HG03354 (cell line): ENCODE measurements at regions not wholly inside any gene's neighbourhood (a gene's known extent, or its start where the extent isn't known, plus 50 kb on each side); places are given as distances from the start of the nearest gene placed in this dataset.

Source experiments
- ATAC-seq: cut with Tn5 transposase; IDR thresholded peaks from one replicate; pipeline ENCODE4 v1.9.1; 2021; ENCODE audit warnings: mild to moderate bottlenecking; ENCODE audit not compliant: unreplicated experiment, poor library complexity, severe bottlenecking

- peak; percentile 83 for ATAC-seq
These were observed 126.8 kb upstream of the RAG2 start for GRCh38 chr11:36724742-36725385.

GRCh38 chr11:36722421-36722820 lies 124.4 kb upstream of the RAG2 start:
- ATAC-seq: no peak

DNA sequence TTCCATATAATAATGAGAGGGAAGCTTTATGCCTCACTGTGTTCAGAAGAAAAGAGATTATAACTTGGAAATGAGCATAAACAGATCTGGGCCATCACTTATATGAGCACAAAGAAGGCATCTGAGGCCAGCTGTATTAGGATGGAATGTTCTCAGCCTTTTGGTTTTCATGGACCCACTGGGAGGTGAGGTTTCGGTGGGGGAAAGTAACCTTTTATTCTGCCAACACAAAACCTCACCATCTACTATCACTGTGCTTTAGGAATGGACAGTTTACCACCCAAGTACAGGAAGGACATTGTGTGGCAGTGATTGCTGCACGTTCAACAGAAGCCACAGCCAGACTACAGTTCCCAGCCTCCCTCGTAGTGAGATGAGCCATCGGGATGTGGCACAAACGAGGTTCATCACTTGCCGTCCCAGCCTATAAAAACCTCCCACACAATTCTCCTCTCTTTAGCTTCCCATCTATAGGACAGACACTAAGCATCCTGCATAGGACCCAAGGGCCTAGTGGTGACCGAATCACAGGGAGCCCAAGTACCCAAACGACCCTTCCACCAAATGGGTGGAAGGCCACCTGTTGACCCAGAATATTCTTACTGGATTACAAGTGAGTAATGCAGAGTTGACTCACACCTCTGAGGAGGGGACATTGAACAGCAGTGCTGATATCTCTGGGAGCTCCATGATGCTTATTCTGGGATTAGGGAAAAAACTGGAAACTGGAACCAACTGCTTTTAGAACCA lies 121.5 kb upstream of the RAG2 start:
- no peak for ATAC-seq

DNA sequence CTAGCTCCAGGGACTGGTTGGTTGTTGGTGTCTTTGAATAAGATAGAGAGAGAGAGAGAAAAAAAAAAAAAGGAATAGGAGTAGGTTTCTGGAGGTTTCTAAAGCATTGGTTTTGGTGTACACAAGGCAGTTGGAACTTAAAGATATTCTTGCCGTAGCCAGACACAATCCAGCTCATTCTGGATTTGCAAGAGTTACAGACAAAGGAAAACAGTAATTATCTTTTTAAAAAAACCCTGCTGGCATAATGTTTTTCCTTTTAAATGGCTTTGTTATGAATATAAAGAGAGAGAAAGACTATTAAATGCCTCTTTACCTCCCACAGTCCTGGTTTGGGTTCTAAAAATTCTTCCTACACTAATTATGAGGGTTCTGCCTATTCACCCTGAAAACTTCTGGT lies 120.4 kb upstream of the RAG2 start:
- ATAC-seq: no peak

DNA sequence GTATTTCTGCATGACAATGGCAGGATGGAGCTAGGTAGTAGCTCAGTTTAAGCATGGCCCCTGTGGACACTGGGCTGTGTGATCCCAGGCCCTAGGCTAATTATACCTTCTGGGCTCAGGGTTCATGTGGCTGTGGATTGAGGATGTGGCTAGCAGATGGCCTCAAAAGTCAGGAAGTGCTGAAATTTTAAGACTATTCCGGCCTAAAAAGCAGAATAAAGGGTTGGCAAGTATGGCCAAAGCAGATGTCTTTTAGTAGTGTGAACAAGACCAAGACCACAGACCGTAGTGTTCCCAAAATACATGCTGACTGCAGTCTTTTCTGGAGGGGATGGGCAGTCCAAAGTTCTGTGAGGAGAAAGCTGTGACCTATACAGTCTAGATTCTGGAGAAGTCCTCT lies 115.7 kb upstream of the RAG2 start:
- no peak for ATAC-seq

DNA sequence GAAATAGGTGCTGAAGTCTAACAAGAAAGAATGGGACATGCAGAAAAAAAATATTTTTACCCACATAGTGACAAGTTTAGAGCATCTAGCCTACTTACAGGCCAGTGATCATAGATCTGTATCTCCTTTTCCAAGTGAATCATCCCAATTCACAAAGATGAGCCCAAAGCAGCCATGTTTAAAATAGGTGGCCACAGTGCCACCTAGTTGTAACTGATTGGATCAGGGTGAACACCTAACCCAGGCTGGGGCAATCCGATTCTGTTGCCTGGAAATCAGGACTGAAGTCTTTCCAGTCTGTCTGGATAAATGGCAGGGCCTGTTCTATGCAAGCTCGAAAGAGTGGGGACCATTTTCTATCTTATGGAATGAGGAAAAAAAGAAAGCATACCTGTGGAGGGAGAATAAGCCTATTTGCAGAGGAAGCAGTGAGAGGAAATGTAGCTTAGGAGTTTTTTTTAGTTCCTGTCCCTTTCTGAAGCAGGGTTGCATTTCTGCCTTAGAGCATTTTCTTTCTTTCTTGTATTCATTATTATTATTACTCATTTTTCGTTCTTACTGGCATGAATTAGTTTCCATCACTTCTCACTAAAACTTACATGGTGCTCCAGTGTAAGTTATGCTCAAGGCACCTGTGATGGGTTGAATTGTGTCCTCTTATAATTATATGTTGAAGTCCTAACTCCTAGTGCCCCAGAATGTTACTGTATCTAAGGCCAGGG lies 113.2 kb upstream of the RAG2 start:
- ATAC-seq: no peak
